HepG2 (cell line): ENCODE measurements at regions not wholly inside any gene's neighbourhood (a gene's known extent, or its start where the extent isn't known, plus 50 kb on each side); places are given as distances from the start of the nearest gene placed in this dataset.
A peak's percentile ranks its signal among the peaks of the same experiment; 100 is the strongest.

Experiments
- ATAC-seq: fragments of 200-7000 bp; cut with Tn5 transposase; 3 replicates; pipeline ENCODE4 v1.9.1; 2020; ENCODE audit warnings: mild to moderate bottlenecking, moderate library complexity
- BruUV-seq: library from RNA; stranded (reverse); fragments of 400-500 nt; replicated peaks from 2 replicates; lab custom pipeline; 2021; lab: Mats Ljungman, UMichigan
- CTCF ChIA-PET: fragments of 300-600 bp; formaldehyde crosslinking; extraction: SDS; loops from one replicate; lab custom pipeline; 2021; ENCODE audit warnings: low total read pairs, inconsistent platforms, low intra/inter-chr PET ratio; lab: Yijun Ruan, JAX
- POLR2A ChIA-PET: fragments of 350-600 bp; sonication (Branson Sonifier 250); formaldehyde crosslinking; loops from one replicate; lab custom pipeline; 2020; ENCODE audit warnings: antibody characterized with exemption, inconsistent platforms; lab: Yijun Ruan, JAX
- DNase-seq: peaks from one replicate; pipeline ENCODE4 v3.0.0-alpha.2; 2015; ENCODE audit warnings: low spot score
- FAIRE-seq: peaks from 3 replicates; lab custom pipeline; 2011; peaks lifted over from hg19 to GRCh38; lab: Jason Lieb, UNC
- H2AFZ ChIP-seq: one replicate; pipeline ENCODE4 v1.6.1; 2011; ENCODE audit warnings: low read length, inconsistent platforms
- H3K27ac ChIP-seq: fragments of 300-600 bp; 3 replicates; pipeline ENCODE4 v1.8.0; 2011; ENCODE audit warnings: mixed run types, mild to moderate bottlenecking, mixed read lengths, low read length, inconsistent platforms; ENCODE audit not compliant: insufficient read depth; ENCODE audit errors: extremely low read length
- H3K27me3 ChIP-seq, 2 experiments: fragments of 200-600 bp in 1 of 2; 2 replicates in 1 of 2; 3 replicates in 1 of 2; pipeline versions ENCODE4 v1.6.0 to v1.8.0; 2011; ENCODE audit warnings: low read length in 2 of 2, mild to moderate bottlenecking in 2 of 2, moderate library complexity in 2 of 2, inconsistent platforms in 1 of 2; ENCODE audit not compliant: insufficient read depth in 2 of 2, control insufficient read depth in 1 of 2
- H3K36me3 ChIP-seq, 2 experiments: fragments of 200-600 bp in 1 of 2; replicated peaks in 1 of 2; 2 replicates in 1 of 2; 3 replicates in 1 of 2; pipeline versions ENCODE4 v1.5.1 to v1.8.0; 2011; ENCODE audit warnings: low read length in 2 of 2, inconsistent platforms in 1 of 2; ENCODE audit not compliant: insufficient read depth in 2 of 2, control insufficient read depth in 1 of 2
- H3K4me1 ChIP-seq: 2 replicates; pipeline ENCODE4 v1.5.1; 2012; ENCODE audit warnings: low read length, inconsistent platforms; ENCODE audit not compliant: insufficient read depth
- H3K4me2 ChIP-seq: 2 replicates; pipeline ENCODE4 v1.6.0; 2011; ENCODE audit warnings: low read depth, low read length, inconsistent platforms
- H3K4me3 ChIP-seq, 3 experiments: fragments of 200-600 bp in 1 of 3; sonication (generic), shearing (Covaris generic) in 1 of 3; replicated peaks in 1 of 3; 2 replicates each; pipeline ENCODE4 v1.5.1; 2011 to 2016; ENCODE audit warnings: low read length in 3 of 3, inconsistent platforms in 2 of 3, low read depth in 2 of 3, mild to moderate bottlenecking in 2 of 3, control low read depth in 1 of 3, mixed read lengths in 1 of 3; ENCODE audit not compliant: insufficient read depth in 1 of 3
- H3K79me2 ChIP-seq: one replicate; pipeline ENCODE4 v1.6.1; 2011; ENCODE audit warnings: low read length, inconsistent platforms; ENCODE audit not compliant: insufficient read depth
- H3K9ac ChIP-seq: 2 replicates; pipeline ENCODE4 v1.6.0; 2011; ENCODE audit warnings: mild to moderate bottlenecking, low read depth, low read length, inconsistent platforms; ENCODE audit not compliant: insufficient read depth
- H3K9me3 ChIP-seq: 2 replicates; pipeline ENCODE4 v1.5.1; 2012; ENCODE audit warnings: mild to moderate bottlenecking, low read length
- H4K20me1 ChIP-seq: 2 replicates; pipeline ENCODE4 v1.6.0; 2011; ENCODE audit warnings: inconsistent platforms, mild to moderate bottlenecking, low read length, moderate library complexity; ENCODE audit not compliant: insufficient read depth
- GPN1 ChIP-seq: sonication (generic); formaldehyde crosslinking; IDR thresholded peaks from 2 replicates; pipeline ENCODE4 v1.5.1; 2020; ENCODE audit warnings: missing genetic modification reagents, borderline replicate concordance
- NPAS2 ChIP-seq: sonication (generic); formaldehyde crosslinking; IDR thresholded peaks from 2 replicates; pipeline ENCODE4 v1.8.0; 2022; ENCODE audit warnings: mild to moderate bottlenecking, missing genetic modification reagents, borderline replicate concordance
- PRDM4 ChIP-seq: sonication (generic); formaldehyde crosslinking; IDR thresholded peaks from 2 replicates; pipeline ENCODE4 v1.9.0; 2021; ENCODE audit warnings: missing genetic modification reagents, borderline replicate concordance
- SNAPC2 ChIP-seq: sonication (generic); formaldehyde crosslinking; IDR thresholded peaks from 2 replicates; pipeline ENCODE4 v1.8.1; 2022; ENCODE audit warnings: mild to moderate bottlenecking, missing genetic modification reagents
- TSC22D2 ChIP-seq: sonication (generic); formaldehyde crosslinking; IDR thresholded peaks from 2 replicates; pipeline ENCODE4 v1.5.1; 2020; ENCODE audit warnings: missing genetic modification reagents, mild to moderate bottlenecking, borderline replicate concordance
- ZNF441 ChIP-seq: sonication (generic); formaldehyde crosslinking; IDR thresholded peaks from 2 replicates; pipeline ENCODE4 v1.7.0; 2021; ENCODE audit warnings: missing genetic modification reagents, borderline replicate concordance
- ZNF510 ChIP-seq: sonication (generic); formaldehyde crosslinking; IDR thresholded peaks from 2 replicates; pipeline ENCODE4 v1.4.0; 2020; ENCODE audit warnings: low read depth, mild to moderate bottlenecking, missing genetic modification reagents
- ZNF609 ChIP-seq: sonication (generic); formaldehyde crosslinking; IDR thresholded peaks from 2 replicates; pipeline ENCODE4 v1.4.0; 2020; ENCODE audit warnings: mild to moderate bottlenecking, missing genetic modification reagents, borderline replicate concordance
- ZNF720 ChIP-seq: sonication (generic); formaldehyde crosslinking; IDR thresholded peaks from 2 replicates; pipeline ENCODE4 v1.4.0; 2020; ENCODE audit warnings: missing genetic modification reagents
- ZNF749 ChIP-seq: sonication (generic); formaldehyde crosslinking; IDR thresholded peaks from 2 replicates; pipeline ENCODE4 v1.8.0; 2022; ENCODE audit warnings: mild to moderate bottlenecking, missing genetic modification reagents, moderate library complexity, borderline replicate concordance
- ZNF777 ChIP-seq: sonication (generic); formaldehyde crosslinking; IDR thresholded peaks from 2 replicates; pipeline ENCODE4 v1.4.0; 2020; ENCODE audit warnings: missing genetic modification reagents
- ZSCAN29 ChIP-seq: sonication (generic); formaldehyde crosslinking; conservative IDR thresholded peaks from 2 replicates; pipeline ENCODE4 v1.4.0; 2020; ENCODE audit warnings: mild to moderate bottlenecking, missing genetic modification reagents
- WGBS: methylation state at CpG from one replicate; pipeline ENCODE4 v1.1.6; 2017; ENCODE audit warnings: low lambda C conversion rate; 5-methylcytosine and 5-hydroxymethylcytosine counted together
- in situ Hi-C: cut with HindIII; loops from 2 replicates; pipeline ENCODE4 v1.10.0; 2017; ENCODE audit warnings: low pct_unique_long_range_greater_than_20kb; ENCODE audit not compliant: extremely low pct_ligation_motif_present
- intact Hi-C: fragments of 100-400 bp; cut with micrococcal nuclease; formaldehyde crosslinking; loops from one replicate; pipeline ENCODE4 v1.10.0; 2022; ENCODE audit not compliant: unreplicated experiment

- TF ChIP-seq PRDM4 (no peak), ZNF510 (CRISPR knock-in tag) (no peak), ZNF609 (no peak)
Observed at GRCh38 chr1:187928696-187929095, 1099.9 kb downstream of the PLA2G4A start (continued).

- CTCF ChIA-PET, result interaction anchor here (0.7 kb wide), 1 partner anchor 9 kb away, joined by 3 read pairs; no protein-coding TSS in a partner anchor
- Histone ChIP-seq H3K9me3 (peaks cover 11% of the 10 kb centered on the region; the same call in 1 of the 2 replicates), H3K79me2 (no peaks in the 10 kb centered on the region), H4K20me1 (no peaks in the 10 kb centered on the region), H3K4me3 (no peak overlapping the region), H3K36me3 (no peaks in the 10 kb centered on the region), H3K4me1 (peaks cover 19% of the 10 kb centered on the region), H2AFZ (peak overlapping the region; percentile 63), H3K4me2 (no peak overlapping the region), H3K9ac (no peak overlapping the region), H3K27me3 (no peaks in the 10 kb centered on the region), H3K27ac (no peak overlapping the region)
- POLR2A ChIA-PET, result no interaction called here
- DNase-seq (no peak), ATAC-seq (no peak), FAIRE-seq (no peak)
- TF ChIP-seq ZNF777, result no peak
- no peak for TF ChIP-seq SNAPC2 (CRISPR knock-in tag)
- TF ChIP-seq ZNF720 (CRISPR knock-in tag), result no peak
- TF ChIP-seq ZNF749, result no peak
- TF ChIP-seq TSC22D2 (CRISPR knock-in tag), result no peak
- no peak for TF ChIP-seq NPAS2 (CRISPR knock-in tag)
- TF ChIP-seq ZSCAN29 (CRISPR knock-in tag), result no peak
- no peak for TF ChIP-seq ZNF441 (CRISPR knock-in tag)
- TF ChIP-seq GPN1 (CRISPR knock-in tag), result no peak
- no TSS peak for BruUV-seq
- in situ Hi-C loops, result no loop called here
- 70% methylated on average over 7 of the region's 7 CpGs for WGBS
- intact Hi-C loops, result no loop called here
Observed at GRCh38 chr1:187931776-187932175, 1103.0 kb downstream of the PLA2G4A start.
